ENCODE measurements at regions not wholly inside any gene's neighbourhood (a gene's known extent, or its start where the extent isn't known, plus 50 kb on each side); places are given as distances from the start of the nearest gene placed in this dataset.

DNA sequence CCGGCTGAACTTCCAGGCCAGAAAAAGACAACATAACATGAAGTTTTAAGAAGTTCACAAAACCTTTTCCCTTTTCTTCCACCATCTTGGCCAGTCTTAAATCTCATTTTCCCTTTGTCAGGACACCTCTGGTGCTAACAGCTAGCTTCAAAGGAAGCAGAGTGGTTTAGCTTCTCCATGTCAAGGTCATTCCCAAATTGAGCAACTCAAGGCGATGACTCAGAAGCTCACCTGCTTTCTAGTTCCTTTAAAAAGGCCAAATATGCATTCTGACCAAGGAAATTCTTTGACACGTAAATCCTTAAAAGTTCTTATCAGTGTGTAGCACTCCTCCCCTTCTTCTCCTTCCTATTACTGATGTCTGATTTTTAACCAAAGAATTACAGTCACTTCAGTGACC lies 69.6 kb upstream of the VGLL2 start:
- Histone ChIP-seq H3K4me2 (ENCODE audit: low read depth, low read length, poor library complexity, severe bottlenecking) (no peak overlapping the region), H3K4me3 (ENCODE audit: low read length, poor library complexity, severe bottlenecking) (no peak overlapping the region), H3K9ac (ENCODE audit: low read depth, low read length, poor library complexity, severe bottlenecking) (no peak overlapping the region), H3F3A (ENCODE audit: low read depth) (no peaks in the 10 kb centered on the region), H3K36me3 (ENCODE audit: insufficient read depth, low read length) (no peaks in the 10 kb centered on the region), H2AFZ (ENCODE audit: low read length) (no peak overlapping the region), H3K79me2 (ENCODE audit: insufficient read depth, low read length) (no peaks in the 10 kb centered on the region), H3K9me2 (replicated peaks; ENCODE audit: low read depth, low read length) (no peaks in the 10 kb centered on the region), H3K4me1 (ENCODE audit: insufficient read depth, low read length, poor library complexity, severe bottlenecking) (no peaks in the 10 kb centered on the region), H3K9me3 (ENCODE audit: insufficient read depth, low read depth, low read length) (no peaks in the 10 kb centered on the region), H3K27me3 (ENCODE audit: insufficient read depth, low read length, poor library complexity, severe bottlenecking) (no peaks in the 10 kb centered on the region), H4K20me1 (ENCODE audit: insufficient read depth, low read length, poor library complexity, severe bottlenecking) (no peaks in the 10 kb centered on the region)
- TF ChIP-seq, protein P1, sequence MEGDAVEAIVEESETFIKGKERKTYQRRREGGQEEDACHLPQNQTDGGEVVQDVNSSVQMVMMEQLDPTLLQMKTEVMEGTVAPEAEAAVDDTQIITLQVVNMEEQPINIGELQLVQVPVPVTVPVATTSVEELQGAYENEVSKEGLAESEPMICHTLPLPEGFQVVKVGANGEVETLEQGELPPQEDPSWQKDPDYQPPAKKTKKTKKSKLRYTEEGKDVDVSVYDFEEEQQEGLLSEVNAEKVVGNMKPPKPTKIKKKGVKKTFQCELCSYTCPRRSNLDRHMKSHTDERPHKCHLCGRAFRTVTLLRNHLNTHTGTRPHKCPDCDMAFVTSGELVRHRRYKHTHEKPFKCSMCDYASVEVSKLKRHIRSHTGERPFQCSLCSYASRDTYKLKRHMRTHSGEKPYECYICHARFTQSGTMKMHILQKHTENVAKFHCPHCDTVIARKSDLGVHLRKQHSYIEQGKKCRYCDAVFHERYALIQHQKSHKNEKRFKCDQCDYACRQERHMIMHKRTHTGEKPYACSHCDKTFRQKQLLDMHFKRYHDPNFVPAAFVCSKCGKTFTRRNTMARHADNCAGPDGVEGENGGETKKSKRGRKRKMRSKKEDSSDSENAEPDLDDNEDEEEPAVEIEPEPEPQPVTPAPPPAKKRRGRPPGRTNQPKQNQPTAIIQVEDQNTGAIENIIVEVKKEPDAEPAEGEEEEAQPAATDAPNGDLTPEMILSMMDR (conservative IDR thresholded peaks at IDR 0.05; ENCODE audit: low read length) = no peak
- no peak for TF ChIP-seq EZH2phosphoT487 (IDR thresholded peaks at IDR 0.05; ENCODE audit: borderline replicate concordance)

DNA sequence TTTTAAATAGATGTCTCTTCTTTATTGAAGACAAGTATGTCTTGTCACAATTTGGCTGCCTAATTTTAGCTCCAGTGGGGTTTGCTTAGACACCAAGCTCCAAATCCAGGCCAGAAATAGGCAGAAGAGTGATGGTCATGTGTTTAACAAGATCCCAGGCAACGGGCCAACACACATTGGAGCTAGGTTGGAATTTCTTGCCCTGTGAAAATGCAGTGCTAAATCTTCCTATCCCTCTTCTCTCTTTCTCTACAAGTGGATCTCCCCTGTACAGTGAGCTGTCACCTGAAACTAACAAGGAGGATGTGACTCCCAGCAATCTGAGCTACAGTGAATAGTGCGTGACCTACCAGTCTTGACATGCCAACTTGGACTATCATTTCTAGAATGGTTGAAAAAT lies 65.3 kb upstream of the VGLL2 start:
- H3K4me2 ChIP-seq (ENCODE audit: low read depth, low read length, poor library complexity, severe bottlenecking) = no peak overlapping the region
- H2AFZ ChIP-seq (ENCODE audit: low read length) = no peak overlapping the region
- H3K79me2 ChIP-seq (ENCODE audit: insufficient read depth, low read length) = no peaks in the 10 kb centered on the region
- H3K27me3 ChIP-seq (ENCODE audit: insufficient read depth, low read length, poor library complexity, severe bottlenecking) = no peaks in the 10 kb centered on the region
- H3K9ac ChIP-seq (ENCODE audit: low read depth, low read length, poor library complexity, severe bottlenecking) = no peak overlapping the region
- H3K9me3 ChIP-seq (ENCODE audit: insufficient read depth, low read depth, low read length) = no peaks in the 10 kb centered on the region
- no peak overlapping the region for H3K4me3 ChIP-seq (ENCODE audit: low read length, poor library complexity, severe bottlenecking)
- no peaks in the 10 kb centered on the region for H3K36me3 ChIP-seq (ENCODE audit: insufficient read depth, low read length)
- H3F3A ChIP-seq (ENCODE audit: low read depth) = no peaks in the 10 kb centered on the region
- H3K9me2 ChIP-seq (replicated peaks; ENCODE audit: low read depth, low read length) = no peaks in the 10 kb centered on the region
- no peaks in the 10 kb centered on the region for H4K20me1 ChIP-seq (ENCODE audit: insufficient read depth, low read length, poor library complexity, severe bottlenecking)
- no peak for TF ChIP-seq EZH2phosphoT487 (IDR thresholded peaks at IDR 0.05; ENCODE audit: borderline replicate concordance)
- TF ChIP-seq, protein P1 (conservative IDR thresholded peaks at IDR 0.05; ENCODE audit: low read length) = no peak
- H3K4me1 ChIP-seq (ENCODE audit: insufficient read depth, low read length, poor library complexity, severe bottlenecking) = no peaks in the 10 kb centered on the region

DNA sequence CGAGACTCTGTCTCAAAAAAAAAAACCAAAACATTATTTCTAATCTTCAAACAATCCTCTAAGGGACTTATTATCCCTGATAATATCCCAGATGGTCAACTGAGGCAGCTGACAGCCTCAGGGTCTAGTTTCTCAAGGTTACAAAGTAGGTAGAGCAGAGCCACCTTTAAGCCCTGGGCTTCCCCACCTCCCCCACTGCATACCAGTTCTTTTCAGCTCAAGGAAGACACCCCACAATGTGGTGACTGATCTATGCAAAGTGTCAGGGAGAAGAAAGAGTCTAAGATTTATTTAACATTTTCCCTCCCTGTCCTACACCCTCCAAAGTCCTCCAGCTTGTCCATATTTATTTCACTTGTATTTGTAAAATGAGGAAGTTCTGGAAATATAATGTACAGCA lies 60.5 kb upstream of the VGLL2 start:
- H3K4me1 ChIP-seq (ENCODE audit: insufficient read depth, low read length, poor library complexity, severe bottlenecking) = no peaks in the 10 kb centered on the region
- no peak overlapping the region for H3K4me2 ChIP-seq (ENCODE audit: low read depth, low read length, poor library complexity, severe bottlenecking)
- TF ChIP-seq, protein P1 (conservative IDR thresholded peaks at IDR 0.05; ENCODE audit: low read length) = no peak
- no peak for TF ChIP-seq EZH2phosphoT487 (IDR thresholded peaks at IDR 0.05; ENCODE audit: borderline replicate concordance)
- no peaks in the 10 kb centered on the region for H3K36me3 ChIP-seq (ENCODE audit: insufficient read depth, low read length)
- no peak overlapping the region for H3K4me3 ChIP-seq (ENCODE audit: low read length, poor library complexity, severe bottlenecking)
- H3K79me2 ChIP-seq (ENCODE audit: insufficient read depth, low read length) = no peaks in the 10 kb centered on the region
- H3F3A ChIP-seq (ENCODE audit: low read depth) = no peaks in the 10 kb centered on the region
- H4K20me1 ChIP-seq (ENCODE audit: insufficient read depth, low read length, poor library complexity, severe bottlenecking) = no peaks in the 10 kb centered on the region
- H3K9me3 ChIP-seq (ENCODE audit: insufficient read depth, low read depth, low read length) = no peaks in the 10 kb centered on the region
- H3K27me3 ChIP-seq (ENCODE audit: insufficient read depth, low read length, poor library complexity, severe bottlenecking) = no peaks in the 10 kb centered on the region
- no peak overlapping the region for H2AFZ ChIP-seq (ENCODE audit: low read length)
- H3K9ac ChIP-seq (ENCODE audit: low read depth, low read length, poor library complexity, severe bottlenecking) = no peak overlapping the region
- no peaks in the 10 kb centered on the region for H3K9me2 ChIP-seq (replicated peaks; ENCODE audit: low read depth, low read length)
